Left forelimb (tissue), 1 donor: ENCODE measurements at regions not wholly inside any gene's neighbourhood (a gene's known extent, or its start where the extent isn't known, plus 50 kb on each side); places are given as distances from the start of the nearest gene placed in this dataset.

Experiments used
- DNase-seq: peaks from one replicate; pipeline ENCODE4 v3.0.0-alpha.2; 2018; ENCODE audit warnings: low spot score

DNA sequence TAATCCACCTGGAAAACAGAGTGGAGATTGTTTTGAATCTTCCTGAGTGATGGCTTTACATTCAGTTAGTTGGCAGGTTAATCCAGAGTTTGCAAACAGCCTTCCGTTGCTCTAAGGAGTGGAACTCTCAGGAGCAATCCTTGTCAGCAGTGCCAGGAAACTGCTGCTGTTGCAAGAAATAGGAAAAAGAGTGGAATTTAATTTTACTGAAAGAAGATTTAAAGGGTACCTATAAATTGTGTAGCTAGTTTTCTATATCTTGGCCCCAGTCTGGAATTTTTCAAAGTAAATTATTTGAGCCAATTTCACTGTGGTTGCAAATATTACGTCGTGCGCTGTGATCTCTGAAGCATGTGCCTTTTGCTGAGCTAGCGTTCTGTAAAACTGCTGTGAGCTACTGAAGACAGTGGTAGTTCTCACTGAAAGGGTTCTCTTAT lies 55.5 kb upstream of the SLC5A12 start:
- DNase-seq: no peak

DNA sequence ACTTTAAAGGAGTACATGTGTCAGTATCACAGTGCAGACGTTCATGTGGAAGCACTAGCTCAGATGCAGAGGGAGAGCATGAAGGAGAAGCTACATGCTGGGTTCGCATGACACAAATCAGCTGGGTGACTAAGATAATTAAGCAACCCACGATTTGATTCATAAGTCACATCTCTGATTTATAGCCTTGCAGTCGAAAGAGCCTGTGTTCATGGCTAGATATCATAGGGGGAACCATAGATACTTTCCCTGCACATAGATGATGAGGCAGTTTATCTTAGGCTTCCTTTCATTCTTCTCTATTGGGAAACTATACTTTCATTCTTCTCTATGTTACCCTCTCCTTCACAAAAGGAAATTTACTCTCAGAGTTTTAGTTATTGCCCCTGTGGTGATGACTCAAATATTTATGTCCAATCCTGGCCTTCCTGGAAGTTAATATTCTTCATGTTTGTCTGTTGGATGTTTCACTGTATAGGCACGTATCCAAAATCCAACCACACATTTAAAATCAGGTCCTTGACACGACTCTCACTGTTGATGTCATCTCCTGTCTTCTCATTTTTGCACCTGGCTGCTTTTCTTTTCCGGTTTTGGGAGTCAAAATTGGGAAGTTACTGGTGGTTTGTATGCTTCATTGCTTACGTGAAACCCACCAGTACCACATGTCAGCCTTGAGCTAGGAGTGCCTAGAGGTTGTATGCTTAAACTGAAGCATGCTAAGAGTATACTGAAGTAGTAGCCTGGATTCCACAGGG lies 56.3 kb upstream of the SLC5A12 start:
- no peak for DNase-seq

DNA sequence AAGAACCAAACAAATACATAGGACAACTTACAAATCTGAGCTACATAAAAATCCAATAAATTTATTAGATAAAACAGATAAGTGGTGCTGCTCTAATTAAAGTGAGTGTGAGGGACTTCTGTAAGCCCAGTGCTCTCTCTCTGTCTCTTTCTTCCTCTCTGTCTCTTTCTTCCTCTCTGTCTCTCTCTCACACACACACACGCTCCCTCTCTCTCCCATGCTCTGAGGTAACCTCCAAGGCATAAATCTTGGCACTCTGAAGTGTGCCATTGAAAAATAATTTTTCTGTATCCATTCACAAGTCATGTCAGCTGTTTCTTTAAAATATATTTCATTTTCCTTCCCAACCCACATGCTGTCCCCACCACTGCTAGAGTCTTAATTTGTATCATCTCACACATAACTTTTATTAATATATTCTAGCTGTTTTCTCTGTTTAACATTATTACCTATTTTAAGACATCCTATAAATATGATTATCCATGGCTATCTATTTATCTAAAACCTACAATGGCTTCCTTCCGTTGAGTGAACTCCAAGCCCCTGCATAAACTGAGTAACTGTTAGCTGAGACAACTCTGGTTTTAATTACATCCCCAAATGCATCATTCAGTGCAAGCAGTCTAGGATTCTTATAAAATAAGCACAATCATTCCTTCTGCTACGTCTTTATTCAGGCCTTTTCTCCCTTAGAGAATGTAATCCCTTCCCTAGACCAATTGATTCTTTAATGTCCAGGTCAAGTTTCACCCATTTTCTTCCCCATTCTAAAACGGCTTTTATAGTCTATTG lies 57.4 kb upstream of the SLC5A12 start:
- DNase-seq: no peak

DNA sequence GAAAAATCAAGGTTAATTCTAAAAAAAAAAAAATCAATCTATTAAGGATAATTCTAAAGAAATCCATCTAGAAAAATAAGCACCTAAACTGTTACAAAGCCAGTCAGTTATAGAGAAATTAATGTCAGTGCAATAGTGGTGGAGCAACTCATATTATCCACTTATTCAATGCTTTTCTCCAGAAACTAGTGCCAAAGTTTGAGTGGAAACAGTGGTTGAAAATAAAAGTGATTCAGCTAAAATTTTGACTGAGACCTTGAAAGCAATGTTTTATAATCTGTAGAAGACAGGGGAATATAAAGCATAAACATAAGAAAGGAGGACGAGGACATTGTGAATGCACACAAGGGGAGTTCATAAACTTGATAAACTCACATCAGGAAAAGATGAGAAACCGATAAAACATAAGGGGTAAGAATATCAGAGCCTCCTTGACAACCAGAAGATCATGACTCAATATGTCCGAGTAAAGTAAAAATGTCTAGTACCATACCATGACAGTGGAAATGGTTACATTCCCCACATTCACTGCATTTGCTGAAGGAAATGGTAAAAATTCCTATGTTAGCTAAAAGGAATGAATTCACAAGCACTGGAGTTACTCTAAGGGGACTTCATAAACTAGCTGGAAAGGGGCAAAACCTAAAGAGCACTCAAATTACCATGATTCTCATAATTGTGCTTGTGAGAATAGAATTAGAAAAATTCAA lies 58.7 kb upstream of the SLC5A12 start:
- no peak for DNase-seq

DNA sequence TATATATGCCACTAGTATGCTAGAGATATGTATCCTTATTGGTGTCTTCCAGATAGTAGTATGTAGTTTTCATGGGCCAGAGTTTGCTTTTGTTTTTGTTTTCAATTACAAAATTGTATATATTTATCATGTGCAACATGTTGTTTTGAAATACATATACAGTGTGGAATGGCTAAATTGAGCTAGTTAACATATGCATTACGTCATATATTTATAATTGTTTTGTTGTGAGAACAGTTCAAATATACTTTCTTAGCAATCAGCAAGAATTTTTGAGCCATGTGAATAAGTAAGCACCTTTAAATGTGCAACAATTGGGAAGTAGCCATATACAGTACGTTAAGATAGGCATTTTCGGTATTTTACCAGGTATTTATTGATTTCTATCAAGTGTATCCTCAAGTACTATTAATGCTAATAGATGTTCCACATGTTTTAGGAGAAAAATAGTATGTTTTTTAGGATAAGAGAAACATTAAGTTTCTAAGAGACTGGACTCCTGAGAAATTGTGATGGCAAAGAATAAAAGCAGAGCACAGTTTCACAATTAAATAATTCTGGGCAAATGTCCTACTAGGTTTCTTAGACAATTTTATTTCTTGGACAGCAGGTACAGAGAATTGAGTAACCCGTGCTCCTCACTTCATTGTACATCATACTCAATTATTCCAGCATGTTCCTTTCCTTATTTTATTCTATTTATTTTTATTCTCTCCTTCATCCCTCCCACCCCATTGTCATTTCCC lies 60.5 kb upstream of the SLC5A12 start:
- no peak for DNase-seq

DNA sequence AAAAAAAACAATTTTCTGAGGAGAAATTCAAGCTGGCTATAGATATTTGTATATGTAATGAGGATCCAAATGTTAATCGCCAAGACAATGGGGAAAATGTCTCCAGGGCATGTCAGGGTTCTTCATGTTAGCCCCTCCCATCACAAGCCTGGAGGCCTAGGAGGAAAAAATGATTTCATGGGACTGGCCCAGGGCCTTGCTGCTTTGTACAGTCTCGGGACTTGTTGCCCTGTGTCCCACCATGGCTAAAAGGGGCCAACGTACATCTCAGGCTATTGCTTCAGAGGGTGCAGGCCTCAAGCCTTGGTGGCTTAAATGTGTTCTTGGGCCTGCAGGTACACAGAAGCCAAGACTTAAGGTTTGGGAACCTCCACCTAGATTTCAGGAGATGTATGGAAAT lies 62.1 kb upstream of the SLC5A12 start:
- no peak for DNase-seq

DNA sequence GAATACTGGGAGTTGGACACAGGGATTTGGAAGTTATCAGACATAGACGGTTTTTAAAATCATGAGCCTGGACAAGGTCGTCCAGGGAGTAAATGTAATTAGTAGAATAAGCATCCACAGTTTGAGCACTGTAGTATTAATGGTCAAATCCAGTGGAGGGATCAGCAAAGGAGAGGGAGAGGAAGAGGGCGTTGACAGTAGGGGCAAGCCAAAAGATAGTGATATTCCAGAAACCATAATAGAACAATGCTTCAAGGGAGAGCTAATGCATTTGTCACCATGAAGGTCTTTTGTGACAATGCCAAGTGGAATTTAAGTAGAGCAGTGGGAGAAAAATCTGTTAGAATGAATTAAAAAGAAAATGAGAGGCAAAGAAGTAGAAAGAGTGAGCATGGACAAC lies 68.9 kb upstream of the SLC5A12 start:
- DNase-seq: no peak

DNA sequence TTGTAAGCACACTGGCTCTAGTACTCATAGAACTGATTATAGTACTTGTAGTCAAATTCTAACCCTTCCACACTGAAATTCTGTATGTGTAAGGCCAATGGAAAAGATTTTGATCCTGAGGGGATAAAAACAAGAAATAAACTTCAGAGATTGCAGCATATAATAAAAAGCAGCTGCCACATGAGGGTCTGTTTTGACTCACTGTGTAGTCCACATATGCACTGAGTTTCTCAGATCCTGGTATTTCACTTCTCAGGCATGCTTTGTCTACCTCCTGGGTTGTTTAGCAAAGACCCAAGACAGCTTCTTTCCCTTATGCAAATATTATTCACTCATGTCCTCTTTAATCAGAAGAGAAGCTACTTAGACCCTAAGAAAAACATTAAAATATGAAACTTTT lies 71.1 kb upstream of the SLC5A12 start:
- DNase-seq: no peak

DNA sequence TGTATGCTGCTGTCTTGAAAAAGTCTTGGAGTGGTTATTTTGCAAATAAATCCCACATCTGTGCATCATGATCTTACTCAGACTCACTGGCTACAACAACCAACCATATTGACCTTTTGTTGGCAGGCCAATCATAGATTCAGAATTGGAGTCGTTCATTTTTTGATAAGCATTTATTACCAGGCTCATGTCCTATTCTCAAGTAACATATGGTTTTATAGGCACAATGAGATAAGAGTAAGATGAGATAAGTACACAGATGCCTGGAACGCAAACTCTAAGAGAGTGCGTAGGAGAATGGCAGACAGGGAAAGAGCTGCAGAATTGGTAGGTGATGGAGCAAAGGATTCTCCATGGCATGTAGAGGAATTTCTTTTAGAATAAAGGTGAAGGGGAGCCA lies 71.6 kb upstream of the SLC5A12 start:
- DNase-seq: no peak

DNA sequence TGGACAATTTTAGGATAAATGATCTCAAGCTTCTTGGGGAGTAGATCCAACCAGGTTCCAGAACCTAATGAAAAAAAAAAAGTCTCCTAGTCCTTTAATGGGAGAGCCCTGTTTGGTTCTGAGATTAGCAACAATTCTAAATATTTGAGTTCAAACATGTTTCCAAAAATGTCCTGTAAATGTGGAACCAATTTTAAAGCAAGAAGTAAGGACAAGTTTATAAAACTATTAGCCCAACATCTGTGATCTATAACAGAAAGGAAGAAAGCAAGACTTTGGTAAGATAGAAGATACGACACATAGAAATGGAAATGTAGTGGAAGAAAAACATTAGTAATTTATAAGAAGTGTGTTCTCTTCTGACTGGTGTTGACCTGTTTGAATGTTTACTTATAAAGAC lies 79.7 kb upstream of the SLC5A12 start:
- DNase-seq: no peak

DNA sequence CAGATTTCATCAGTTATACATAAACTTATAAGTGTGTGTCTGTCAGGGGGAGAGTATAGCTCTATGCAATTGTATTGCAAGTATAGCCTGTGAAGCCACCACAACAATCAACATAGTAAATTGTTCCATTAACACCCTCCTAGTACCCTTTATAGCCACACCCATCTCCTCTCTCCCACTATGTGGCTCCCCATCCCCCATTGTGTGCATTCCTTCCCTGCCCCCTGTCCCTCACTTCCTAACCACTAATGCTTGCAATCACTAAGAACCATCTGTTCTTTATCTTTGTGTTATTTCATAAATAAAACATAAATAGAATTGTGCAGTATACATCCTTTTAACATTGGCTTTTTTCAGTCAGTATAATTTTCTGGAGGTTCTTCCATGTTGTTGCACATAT lies 83.1 kb upstream of the SLC5A12 start:
- no peak for DNase-seq

DNA sequence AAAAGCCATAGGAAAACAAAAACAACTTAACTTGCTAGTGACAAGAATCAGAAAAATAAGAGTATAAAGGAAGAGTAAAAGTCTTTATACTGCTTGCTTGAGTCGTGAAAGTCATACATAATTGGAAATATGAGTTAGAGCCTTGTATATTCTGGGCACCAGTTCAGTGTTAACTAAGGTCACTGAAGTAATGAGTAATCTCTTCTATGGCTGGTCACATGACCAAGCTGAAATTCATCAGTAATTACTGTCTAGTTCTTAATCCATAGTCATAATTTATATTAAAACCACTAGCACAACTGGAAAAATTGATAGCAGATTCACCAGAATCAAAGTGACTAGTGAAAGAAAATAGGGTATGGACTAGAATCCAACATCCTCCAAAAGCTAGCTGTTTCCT lies 84.4 kb upstream of the SLC5A12 start:
- no peak for DNase-seq

DNA sequence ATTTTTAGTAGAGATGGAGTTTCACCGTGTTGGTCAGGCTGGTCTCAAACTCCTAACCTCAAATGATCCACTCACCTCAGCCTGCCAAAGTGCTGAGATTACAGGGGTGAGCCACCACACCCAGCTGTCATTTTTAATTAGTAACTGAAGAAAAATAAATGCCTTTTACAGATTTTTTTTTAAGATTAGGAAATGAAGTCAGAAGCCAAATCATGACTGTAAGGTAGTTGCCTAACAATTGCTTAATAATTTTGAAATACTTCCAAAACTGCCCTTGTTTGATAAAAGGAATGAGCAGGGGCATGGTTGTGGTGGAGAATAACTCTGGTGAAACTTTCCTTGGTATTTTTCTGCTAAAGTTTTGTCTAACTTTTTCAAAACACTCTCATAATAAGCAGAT lies 98.9 kb upstream of the SLC5A12 start:
- no peak for DNase-seq

DNA sequence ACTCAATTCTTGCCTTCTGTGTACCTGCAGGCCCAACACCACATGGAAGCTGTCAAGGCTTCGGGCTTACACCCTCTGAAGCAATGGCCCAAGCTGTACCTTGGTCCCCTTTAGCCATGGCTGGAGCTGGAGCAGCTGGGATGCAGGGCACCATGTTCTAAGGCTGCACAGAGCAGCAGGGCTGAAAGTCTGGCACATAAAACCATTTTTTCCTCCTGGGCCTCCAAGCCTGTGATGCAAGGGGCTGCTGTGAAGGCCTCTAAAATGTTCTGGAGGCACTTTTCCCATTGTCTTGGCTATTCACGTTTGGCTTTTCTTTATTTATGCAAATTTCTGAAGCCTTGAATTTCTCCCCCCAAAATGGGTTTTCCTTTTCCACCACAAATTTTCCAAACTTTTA lies 102.1 kb upstream of the SLC5A12 start:
- DNase-seq: no peak

DNA sequence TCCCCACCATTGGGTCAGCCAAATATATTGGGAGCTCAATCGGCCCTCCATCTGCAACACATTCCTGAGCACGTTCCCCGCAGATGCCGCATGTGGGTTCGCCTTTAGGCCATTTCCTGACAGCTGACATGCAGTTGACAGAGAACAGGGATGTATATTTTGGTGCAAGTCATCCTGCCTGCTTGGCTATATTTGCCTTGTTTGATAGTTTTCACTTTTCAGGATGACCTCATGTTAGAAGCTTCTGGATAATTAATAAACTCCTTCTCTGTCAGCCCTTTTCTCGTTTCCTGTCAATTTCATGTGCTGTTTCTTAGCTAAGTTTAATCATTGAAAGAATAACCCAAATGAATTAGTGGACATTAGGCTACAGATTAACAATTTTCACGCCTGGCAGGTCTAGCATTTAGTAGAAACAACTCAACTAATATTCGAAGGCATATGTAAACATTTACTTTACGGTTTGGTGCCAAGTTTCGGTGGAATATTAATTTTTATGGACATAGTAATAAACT lies 105.8 kb upstream of the SLC5A12 start:
- no peak for DNase-seq

DNA sequence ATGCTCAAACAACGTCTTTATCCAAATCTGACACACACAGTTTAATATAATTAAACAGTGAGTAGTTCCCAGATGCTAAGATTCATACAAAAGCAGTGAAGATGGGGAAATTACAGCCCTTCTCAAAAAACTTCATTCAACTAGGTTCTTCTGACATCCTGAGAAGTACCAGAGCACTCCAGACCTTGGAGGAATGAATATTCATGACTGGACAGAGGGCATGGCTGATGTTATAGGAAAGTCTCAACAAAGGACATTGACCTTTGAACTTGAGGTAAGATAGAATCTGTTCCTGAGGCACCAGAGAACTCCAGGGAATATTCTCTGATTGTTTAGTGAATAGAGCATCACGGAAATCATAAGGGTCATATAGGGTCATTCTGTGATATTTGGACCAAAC lies 106.4 kb upstream of the SLC5A12 start:
- DNase-seq: no peak

DNA sequence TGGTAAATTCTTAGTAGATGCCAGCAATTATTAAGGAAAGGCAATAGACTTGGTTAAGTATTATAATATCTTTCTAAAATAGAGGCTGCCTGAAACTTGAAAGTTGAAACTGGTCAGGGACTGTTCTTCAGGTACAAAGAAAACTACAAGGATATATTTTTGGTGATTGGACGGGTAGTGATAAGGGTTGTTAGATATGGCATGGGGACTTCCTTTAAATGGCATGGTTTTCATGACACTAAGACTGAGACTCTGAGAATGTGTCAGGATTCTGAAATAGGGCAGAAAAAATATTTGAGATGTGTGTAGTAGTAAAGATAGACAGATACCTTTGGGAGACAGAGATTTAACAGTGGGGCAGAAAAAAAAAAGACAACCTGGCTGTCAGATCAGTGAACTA lies 108.4 kb upstream of the SLC5A12 start:
- DNase-seq: no peak

DNA sequence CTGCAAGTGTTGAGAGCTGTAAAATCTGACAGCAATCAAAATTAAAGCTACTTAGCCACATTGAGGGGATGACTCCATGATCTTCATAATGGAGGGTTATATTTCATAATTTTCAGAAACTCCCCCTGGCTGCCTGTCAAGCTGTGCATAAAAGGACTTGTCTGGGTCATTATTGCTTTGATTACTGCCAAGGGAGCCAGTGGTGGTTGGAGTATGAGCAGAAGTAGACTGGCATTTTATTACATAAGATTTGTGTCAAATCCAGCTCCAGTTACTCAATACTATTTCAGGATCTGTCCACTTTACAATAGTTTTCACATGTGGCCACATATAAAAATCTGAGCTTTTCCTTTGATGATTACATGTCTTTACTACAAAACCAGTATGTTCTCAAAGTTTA lies 108.9 kb upstream of the SLC5A12 start:
- DNase-seq: no peak

DNA sequence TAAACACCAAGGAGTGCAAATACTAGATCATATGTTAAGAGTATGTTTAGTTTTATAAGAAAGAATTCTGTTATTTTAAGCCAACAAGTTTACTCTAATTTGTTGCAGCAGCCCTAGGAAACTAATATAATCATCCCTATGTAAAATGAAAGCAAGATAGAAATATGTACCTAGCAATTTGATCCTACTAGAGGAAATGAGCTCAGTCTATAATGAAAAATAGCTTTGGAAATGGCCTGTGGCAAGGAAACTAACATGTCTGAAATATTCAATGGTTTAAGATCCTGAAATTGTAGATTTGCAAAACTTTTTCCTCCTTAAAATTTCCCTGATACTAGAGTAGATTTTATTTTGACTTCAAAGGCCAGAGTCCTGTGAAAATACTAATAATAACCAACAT lies 112.7 kb upstream of the SLC5A12 start:
- DNase-seq: no peak

DNA sequence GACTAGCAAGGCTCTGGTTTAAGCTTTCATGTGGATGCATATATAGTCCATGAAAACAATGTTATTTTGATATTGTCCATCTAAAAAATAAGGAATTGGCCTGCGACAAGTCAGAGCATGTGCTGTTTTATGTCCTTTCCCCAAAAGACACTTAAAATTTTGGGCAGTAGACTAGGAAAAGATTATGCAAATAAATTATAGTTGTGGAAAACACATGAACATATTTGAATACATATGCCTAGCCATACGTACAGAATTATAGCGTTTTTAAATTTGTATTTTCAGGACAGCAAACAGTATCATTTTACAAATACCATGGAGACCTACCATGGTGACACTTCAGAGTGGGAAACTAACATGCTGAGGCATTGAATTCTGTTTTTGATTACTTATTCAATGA lies 113.8 kb upstream of the SLC5A12 start:
- no peak for DNase-seq

DNA sequence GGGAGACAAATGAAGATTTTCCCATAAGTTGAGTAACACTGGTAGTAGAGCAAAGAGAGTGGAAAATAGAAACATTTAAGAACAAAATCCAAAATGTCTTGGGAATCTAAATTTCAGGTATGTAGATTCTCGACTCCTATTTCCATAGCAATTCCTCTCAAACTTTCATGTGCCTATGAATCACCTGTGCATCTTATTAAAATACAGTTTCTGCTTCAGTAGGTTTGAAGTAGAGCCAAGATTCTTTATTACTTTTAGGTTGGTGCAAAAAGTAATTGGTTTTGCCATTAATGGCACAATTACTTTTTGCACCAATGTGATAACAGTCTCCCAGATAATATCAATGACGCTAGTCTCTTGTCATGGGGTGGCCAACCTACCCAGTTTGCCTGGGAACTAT lies 115.3 kb upstream of the SLC5A12 start:
- no peak for DNase-seq
